ENCODE measurements at regions not wholly inside any gene's neighbourhood (a gene's known extent, or its start where the extent isn't known, plus 50 kb on each side); places are given as distances from the start of the nearest gene placed in this dataset.
A peak's percentile ranks its signal among the peaks of the same experiment; 100 is the strongest.
"Not testable (repeated sequence)": the region's sequence is repeated elsewhere in the genome, so short reads cannot be mapped to it uniquely, and the experiment has no call there.

GRCh38 chr12:42030588-42030987 lies 114.1 kb downstream of the GXYLT1 start:
- DNase-seq, result no peak

GRCh38 chr12:42027546-42027945 lies 117.1 kb downstream of the GXYLT1 start:
- no peak for DNase-seq

- no peak for DNase-seq
Measured at GRCh38 chr12:42024495-42024830, 120.2 kb downstream of the GXYLT1 start.

- DNase-seq, result peak; percentile 78 to 86 (median 84)
Measured at GRCh38 chr12:42023733-42024494, 120.8 kb downstream of the GXYLT1 start.

GRCh38 chr12:42021937-42022336 lies 122.7 kb downstream of the GXYLT1 start:
- DNase-seq, result not testable (repeated sequence)

GRCh38 chr12:42021469-42021868 lies 123.2 kb downstream of the GXYLT1 start:
- peak; percentile 19 to 65 (median 49) for DNase-seq

GRCh38 chr12:42020226-42020625 lies 124.4 kb downstream of the GXYLT1 start:
- no peak for DNase-seq

- DNase-seq, result no peak
Measured at GRCh38 chr12:42019746-42020145, 124.9 kb downstream of the GXYLT1 start.

GRCh38 chr12:42017051-42017450 lies 127.6 kb downstream of the GXYLT1 start:
- DNase-seq, result peak; percentile 23 to 58 (median 45)

GRCh38 chr12:42015051-42015461 lies 129.6 kb downstream of the GXYLT1 start:
- no peak for DNase-seq

- DNase-seq, result not testable (repeated sequence)
Measured at GRCh38 chr12:42012501-42012900, 132.2 kb downstream of the GXYLT1 start.

GRCh38 chr12:42010715-42011114 lies 134.0 kb downstream of the GXYLT1 start:
- no peak for DNase-seq

GRCh38 chr12:42010257-42010656 lies 134.4 kb downstream of the GXYLT1 start:
- no peak for DNase-seq

- DNase-seq, result no peak
Measured at GRCh38 chr12:42008996-42009395, 135.7 kb downstream of the GXYLT1 start.

- no peak for DNase-seq
Measured at GRCh38 chr12:42003031-42003430, 141.6 kb downstream of the GXYLT1 start.

- no peak for DNase-seq
Measured at GRCh38 chr12:42002563-42002962, 142.1 kb downstream of the GXYLT1 start.

- peak in 2 of 4 experiments; percentile 31 to 43 for DNase-seq
Measured at GRCh38 chr12:41998436-41998835, 146.2 kb downstream of the GXYLT1 start.

- DNase-seq, result peak in 3 of 4 experiments; percentile 21 to 37 (median 33)
Measured at GRCh38 chr12:41993283-41993682, 151.4 kb downstream of the GXYLT1 start.

- DNase-seq, result no peak
Measured at GRCh38 chr12:41992692-41993215, 151.9 kb downstream of the GXYLT1 start.

GRCh38 chr12:41992022-41992421 lies 152.7 kb downstream of the GXYLT1 start:
- DNase-seq, result peak in 1 of 4 experiments; percentile 3

- no peak for DNase-seq
Measured at GRCh38 chr12:41988715-41989114, 156.0 kb downstream of the GXYLT1 start.

- not testable (repeated sequence) for DNase-seq
Measured at GRCh38 chr12:41986513-41986912, 158.2 kb downstream of the GXYLT1 start.

GRCh38 chr12:41983856-41984255 lies 160.8 kb downstream of the GXYLT1 start:
- DNase-seq, result no peak

- no peak for DNase-seq
Measured at GRCh38 chr12:41983394-41983793, 161.3 kb downstream of the GXYLT1 start.

GRCh38 chr12:41981758-41982157 lies 162.9 kb downstream of the GXYLT1 start:
- DNase-seq, result no peak
